NB4 (cell line): ENCODE measurements at regions not wholly inside any gene's neighbourhood (a gene's known extent, or its start where the extent isn't known, plus 50 kb on each side); places are given as distances from the start of the nearest gene placed in this dataset.
"Not testable (repeated sequence)": the region's sequence is repeated elsewhere in the genome, so short reads cannot be mapped to it uniquely, and the experiment has no call there.

ENCODE experiments used
- DNase-seq: peaks from one replicate; pipeline ENCODE4 v3.0.0; 2010; ENCODE audit warnings: low read depth
- H3K4me3 ChIP-seq: one replicate; pipeline ENCODE4 v1.5.1; 2011; ENCODE audit warnings: mild to moderate bottlenecking, low read depth, low read length, moderate library complexity
- MYC ChIP-seq: IDR thresholded peaks from 2 replicates; pipeline ENCODE4 v1.6.1; 2011; ENCODE audit warnings: low read depth, low read length
- POLR2A ChIP-seq: IDR thresholded peaks from 2 replicates; pipeline ENCODE4 v1.6.1; 2011; ENCODE audit warnings: mild to moderate bottlenecking; ENCODE audit not compliant: insufficient read length; ENCODE audit errors: extremely low read depth
- TF ChIP-seq, protein P1 (sequence below): IDR thresholded peaks from 2 replicates; pipeline ENCODE4 v1.6.1; 2011; ENCODE audit warnings: low read depth, low read length
- TF ChIP-seq, protein P2 (sequence below): IDR thresholded peaks from one replicate; pipeline ENCODE4 v1.5.1; 2012; ENCODE audit warnings: low read depth, low read length

DNA sequence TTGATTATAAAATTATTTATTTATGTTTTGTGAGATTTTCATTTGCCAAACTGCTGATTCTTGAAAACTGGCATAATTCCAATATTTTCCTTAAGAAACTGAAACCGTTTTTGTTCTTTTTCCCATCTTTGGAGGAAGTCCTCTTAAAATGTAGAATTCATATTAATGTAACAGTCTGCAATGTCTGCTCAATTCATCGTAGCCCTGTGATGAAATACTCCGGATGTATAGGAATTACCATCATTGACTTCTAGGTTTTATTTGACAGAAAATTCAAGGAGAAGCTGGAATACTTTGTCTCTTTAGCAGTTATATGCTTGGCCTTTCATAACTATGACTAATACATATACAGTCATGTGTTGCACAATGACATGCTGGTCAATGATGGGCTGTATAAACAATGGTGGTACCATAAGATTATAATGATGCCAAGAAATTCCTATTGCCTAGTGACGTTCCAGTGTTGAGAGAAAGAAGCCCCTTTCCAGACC, 185.0 kb upstream of the GPRIN3 start:
- no peak overlapping the region for H3K4me3 ChIP-seq
- TF ChIP-seq POLR2A = no peak
- no peak for DNase-seq

- H3K4me3 ChIP-seq = no peak overlapping the region
- TF ChIP-seq, protein P1, sequence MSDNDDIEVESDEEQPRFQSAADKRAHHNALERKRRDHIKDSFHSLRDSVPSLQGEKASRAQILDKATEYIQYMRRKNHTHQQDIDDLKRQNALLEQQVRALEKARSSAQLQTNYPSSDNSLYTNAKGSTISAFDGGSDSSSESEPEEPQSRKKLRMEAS = no peak
- TF ChIP-seq, protein P2, sequence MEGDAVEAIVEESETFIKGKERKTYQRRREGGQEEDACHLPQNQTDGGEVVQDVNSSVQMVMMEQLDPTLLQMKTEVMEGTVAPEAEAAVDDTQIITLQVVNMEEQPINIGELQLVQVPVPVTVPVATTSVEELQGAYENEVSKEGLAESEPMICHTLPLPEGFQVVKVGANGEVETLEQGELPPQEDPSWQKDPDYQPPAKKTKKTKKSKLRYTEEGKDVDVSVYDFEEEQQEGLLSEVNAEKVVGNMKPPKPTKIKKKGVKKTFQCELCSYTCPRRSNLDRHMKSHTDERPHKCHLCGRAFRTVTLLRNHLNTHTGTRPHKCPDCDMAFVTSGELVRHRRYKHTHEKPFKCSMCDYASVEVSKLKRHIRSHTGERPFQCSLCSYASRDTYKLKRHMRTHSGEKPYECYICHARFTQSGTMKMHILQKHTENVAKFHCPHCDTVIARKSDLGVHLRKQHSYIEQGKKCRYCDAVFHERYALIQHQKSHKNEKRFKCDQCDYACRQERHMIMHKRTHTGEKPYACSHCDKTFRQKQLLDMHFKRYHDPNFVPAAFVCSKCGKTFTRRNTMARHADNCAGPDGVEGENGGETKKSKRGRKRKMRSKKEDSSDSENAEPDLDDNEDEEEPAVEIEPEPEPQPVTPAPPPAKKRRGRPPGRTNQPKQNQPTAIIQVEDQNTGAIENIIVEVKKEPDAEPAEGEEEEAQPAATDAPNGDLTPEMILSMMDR = no peak
- no peak for TF ChIP-seq MYC
- DNase-seq = no peak
Observed at GRCh38 chr4:89491761-89492160, 184.2 kb upstream of the GPRIN3 start.

GRCh38 chr4:89489921-89490431, 182.4 kb upstream of the GPRIN3 start:
- DNase-seq, H3K4me3 ChIP-seq: not testable (repeated sequence)

GRCh38 chr4:89489338-89489771, 181.8 kb upstream of the GPRIN3 start:
- TF ChIP-seq POLR2A (no peak), MYC (no peak)
- TF ChIP-seq, protein P1 = no peak
- TF ChIP-seq, protein P2 = no peak
- DNase-seq = no peak
- no peak overlapping the region for H3K4me3 ChIP-seq

GRCh38 chr4:89488736-89489135, 181.1 kb upstream of the GPRIN3 start:
- H3K4me3 ChIP-seq = no peak overlapping the region
- no peak for TF ChIP-seq MYC
- TF ChIP-seq, protein P1 = no peak
- no peak for TF ChIP-seq POLR2A
- TF ChIP-seq, protein P2 = no peak
- no peak for DNase-seq

GRCh38 chr4:89486673-89487072, 179.1 kb upstream of the GPRIN3 start:
- TF ChIP-seq, protein P2 = no peak
- TF ChIP-seq MYC = no peak
- TF ChIP-seq POLR2A = no peak
- TF ChIP-seq, protein P1 = no peak
- DNase-seq = no peak

DNA sequence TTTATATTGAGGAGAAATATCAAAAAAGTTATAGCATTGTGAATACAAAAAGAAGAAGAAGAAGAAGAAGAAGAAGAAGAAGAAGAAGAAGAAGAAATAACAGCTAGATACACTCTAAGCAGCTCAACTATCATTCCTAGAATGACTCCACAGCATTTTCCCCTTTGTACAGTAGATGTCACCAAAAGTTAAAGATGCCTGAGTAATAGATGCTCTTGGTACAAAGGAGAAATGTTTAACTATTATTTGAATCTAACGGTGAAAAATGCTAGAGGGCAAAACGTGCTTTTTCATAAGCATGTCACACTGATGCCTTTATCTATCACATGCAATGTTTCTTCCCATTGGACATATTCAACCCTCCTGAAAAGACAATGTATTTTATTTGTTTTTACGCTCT, 178.4 kb upstream of the GPRIN3 start:
- TF ChIP-seq POLR2A = no peak
- TF ChIP-seq, protein P1 = no peak
- TF ChIP-seq, protein P2 = no peak
- TF ChIP-seq MYC = no peak
- H3K4me3 ChIP-seq = no peak overlapping the region
- DNase-seq = no peak

More at GRCh38 chr4:89486673-89487072, 179.1 kb upstream of the GPRIN3 start:
- H3K4me3 ChIP-seq = no peak overlapping the region
